HG02642 (cell line): ENCODE measurements at regions not wholly inside any gene's neighbourhood (a gene's known extent, or its start where the extent isn't known, plus 50 kb on each side); places are given as distances from the start of the nearest gene placed in this dataset.

ENCODE experiments used
- ATAC-seq: cut with Tn5 transposase; IDR thresholded peaks from one replicate; pipeline ENCODE4 v1.9.1; 2021; ENCODE audit warnings: mild to moderate bottlenecking; ENCODE audit not compliant: unreplicated experiment, poor library complexity

- ATAC-seq, result no peak
Observed at GRCh38 chr13:58151452-58151851, 519.9 kb downstream of the PCDH17 start.

GRCh38 chr13:58160980-58161379 lies 529.4 kb downstream of the PCDH17 start:
- no peak for ATAC-seq

DNA sequence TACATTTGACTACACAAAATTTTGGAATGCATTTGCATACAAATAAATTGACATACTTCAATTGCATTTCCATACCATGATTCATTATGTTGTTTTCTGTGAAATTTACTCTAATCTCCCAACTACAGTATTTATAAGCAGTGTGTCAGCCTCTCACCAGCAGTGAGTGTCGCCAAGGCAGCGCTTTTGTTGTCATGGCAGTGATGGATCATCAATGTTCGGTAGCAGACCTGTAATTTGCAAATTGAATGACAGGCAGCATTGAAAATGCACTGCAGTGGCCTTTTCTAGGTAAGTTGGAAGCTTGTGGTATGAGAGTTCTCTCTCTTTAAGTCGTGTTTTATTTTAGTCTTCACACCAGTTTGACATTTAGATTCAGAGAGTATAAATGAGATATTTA lies 534.1 kb downstream of the PCDH17 start:
- no peak for ATAC-seq

GRCh38 chr13:58181111-58181510 lies 549.6 kb downstream of the PCDH17 start:
- no peak for ATAC-seq

DNA sequence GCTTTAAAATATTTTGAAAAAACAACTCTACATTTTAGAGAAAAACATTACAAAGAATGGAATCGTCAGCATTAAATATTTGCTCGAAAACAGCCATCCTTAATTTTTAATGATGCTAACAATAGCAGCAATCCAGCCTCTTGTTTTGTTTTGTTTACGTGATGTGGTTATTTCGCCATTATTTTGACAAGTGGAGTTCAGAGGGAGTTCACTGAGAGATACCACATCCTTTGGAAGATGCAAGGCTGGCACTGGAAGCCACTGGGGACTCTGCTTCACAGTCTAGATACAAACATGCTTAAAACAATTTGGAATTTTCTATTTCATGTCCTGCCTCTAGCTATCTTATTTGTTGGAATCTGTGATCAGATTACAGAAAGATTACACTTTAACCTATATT lies 556.3 kb downstream of the PCDH17 start:
- no peak for ATAC-seq

DNA sequence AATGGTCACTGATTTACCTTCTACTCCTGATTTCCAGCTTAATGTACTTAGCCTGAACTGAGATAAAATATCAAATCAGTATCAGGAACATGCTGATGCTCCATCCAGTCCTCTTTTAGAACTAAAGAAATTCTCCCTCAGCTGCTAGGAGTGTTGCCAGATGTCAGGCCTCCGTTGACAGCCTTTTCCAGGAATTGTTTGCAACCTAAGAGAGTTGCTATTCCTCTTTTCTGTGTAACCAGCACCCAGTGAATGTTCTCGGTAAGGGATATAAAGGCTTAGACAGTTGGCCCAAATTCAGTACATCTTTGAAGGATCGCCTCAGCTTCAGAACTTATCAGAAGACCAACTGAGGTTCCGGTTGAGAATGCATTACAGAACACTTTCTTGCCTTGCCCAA lies 559.0 kb downstream of the PCDH17 start:
- no peak for ATAC-seq

DNA sequence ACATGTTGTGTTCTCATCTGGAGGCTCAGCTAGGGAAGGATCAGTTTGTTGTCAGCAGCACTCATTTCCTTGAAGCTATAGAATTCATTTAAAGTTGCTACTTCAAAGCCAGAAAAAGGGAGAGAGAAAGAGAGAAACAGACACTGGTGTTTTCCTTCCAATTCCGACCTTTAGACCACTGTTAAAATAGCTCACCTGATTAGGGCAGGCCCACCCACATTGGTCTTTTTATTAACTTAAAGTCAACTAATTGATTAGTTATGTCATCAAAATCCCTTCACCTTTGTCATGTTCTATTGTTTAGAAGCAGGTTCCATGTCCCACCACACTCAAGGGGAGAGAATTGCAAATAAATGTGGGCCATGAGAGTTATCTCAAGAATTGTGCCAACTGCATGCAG lies 560.2 kb downstream of the PCDH17 start:
- ATAC-seq, result no peak

DNA sequence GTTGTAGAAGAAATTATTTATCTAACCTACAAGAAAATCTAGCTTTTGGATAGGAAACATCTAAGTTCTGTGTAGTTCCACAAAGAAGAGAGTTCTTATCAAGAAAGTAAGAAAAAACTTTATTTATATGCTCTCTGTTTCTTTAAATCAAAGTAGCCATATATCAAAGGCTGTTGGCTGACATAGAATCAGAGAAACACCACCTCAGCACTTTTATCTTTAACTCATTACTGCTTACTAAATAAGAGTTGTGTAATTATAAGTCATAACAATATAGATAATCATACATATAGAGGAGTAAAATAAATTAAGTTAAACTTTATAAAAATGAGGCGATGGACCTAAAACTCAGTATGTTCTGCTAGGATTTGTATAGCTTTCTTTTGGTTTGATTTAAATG lies 570.6 kb downstream of the PCDH17 start:
- ATAC-seq, result no peak

DNA sequence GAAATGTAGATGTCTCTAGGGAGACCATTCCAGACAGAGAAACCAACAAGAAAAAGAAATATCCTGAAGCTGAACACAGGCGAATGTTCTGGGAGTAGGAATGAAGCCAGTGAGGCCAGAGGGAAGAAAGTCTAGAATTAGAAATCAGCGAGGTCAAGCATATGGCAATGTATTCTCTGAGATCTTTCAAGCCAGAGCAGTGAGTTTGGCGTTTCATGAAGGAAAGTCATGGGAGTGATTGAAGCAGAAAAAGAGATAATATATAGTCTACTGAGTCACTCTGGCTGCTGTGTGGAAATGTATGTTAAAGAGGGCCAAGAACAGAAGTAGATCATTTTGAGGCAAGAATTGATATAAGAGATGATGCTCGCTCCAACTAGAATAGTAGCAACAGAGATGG lies 576.0 kb downstream of the PCDH17 start:
- no peak for ATAC-seq

DNA sequence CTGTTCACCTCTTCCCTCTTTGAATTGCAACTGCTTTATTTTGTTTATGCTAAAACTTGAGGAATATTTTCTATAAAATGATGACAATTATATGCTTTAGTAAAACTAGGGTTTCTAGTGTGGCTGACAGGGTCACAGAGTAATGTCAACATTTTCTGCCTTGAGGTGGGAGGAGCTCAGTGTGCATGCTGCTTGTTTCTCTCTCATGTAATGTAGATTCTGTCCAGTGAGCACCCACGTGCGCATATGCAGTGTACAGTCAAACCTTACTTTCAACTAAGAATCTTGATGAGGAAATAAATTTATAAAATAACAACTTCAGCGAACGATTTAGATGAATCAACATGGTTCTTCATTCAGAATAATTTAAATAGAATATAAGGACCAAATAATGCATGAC lies 603.9 kb downstream of the PCDH17 start:
- ATAC-seq, result no peak

GRCh38 chr13:58238972-58239773 lies 607.6 kb downstream of the PCDH17 start:
- no peak for ATAC-seq

GRCh38 chr13:58239774-58240268 lies 608.3 kb downstream of the PCDH17 start:
- ATAC-seq, result no peak

DNA sequence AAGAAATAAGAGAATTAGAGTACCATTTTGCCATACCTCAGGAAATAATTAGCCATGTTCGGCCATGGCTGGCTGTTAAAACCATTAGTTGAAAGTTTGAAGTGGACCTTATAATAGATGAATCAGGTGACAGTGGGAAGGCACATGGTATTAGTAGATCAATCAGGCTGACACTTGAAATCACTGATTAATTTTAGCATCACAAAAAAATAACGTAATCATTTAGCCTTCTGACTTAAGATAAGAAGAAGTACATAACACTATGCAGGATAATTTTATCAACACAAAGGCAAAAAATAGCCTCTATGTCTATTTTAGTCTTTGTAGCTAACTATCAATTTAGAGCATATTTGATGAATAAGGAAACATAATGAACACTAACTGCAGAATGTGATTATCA lies 615.5 kb downstream of the PCDH17 start:
- ATAC-seq, result no peak

DNA sequence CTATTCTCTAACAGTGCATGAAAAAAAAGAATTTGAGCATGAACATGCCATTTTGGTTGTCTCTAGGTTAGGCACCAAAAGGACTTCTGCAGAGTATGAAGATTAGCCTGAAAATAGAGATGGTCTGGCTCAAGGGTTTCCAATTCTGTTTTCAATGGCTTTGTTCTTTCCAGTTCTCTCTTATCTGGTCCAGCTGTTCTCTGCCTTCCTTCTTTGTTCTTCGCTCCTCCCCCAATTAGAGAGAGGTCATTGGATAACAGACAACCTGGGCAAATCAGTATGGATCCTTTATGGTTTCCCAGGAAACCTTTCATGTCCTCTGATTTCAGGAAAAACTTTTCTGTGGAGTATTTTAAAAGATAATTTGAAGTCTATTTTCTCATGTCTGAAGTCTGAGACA lies 623.4 kb downstream of the PCDH17 start:
- ATAC-seq, result no peak

- no peak for ATAC-seq
Observed at GRCh38 chr13:58266271-58266670, 634.7 kb downstream of the PCDH17 start.

DNA sequence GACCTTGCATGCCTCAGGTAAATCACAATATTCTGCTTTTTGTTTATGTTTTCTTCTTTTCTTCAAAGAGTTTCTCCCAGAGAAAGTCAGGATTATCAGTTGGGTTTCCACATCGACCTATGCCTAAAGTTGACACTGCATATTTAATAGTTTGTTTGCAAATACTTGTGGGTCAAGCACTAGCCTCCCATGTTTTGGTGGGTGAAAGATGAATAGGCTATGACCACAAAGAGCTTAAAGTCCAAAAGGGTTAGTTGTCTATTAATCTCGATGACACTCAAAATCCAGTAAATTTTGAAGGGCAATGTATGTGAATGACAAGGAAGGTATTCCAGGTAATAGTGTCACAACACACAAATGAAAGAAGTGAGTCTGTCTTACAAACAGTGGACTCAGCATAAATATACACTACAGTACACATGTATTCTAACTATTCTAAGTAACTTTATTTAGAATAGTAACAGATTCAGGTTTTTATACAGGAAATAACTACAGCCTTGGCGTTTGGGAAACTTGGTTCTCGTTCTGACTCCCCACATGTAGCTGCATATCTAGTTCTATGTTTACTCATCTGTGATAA lies 667.1 kb downstream of the PCDH17 start:
- ATAC-seq, result no peak

- no peak for ATAC-seq
Observed at GRCh38 chr13:58300224-58300623, 668.7 kb downstream of the PCDH17 start.

DNA sequence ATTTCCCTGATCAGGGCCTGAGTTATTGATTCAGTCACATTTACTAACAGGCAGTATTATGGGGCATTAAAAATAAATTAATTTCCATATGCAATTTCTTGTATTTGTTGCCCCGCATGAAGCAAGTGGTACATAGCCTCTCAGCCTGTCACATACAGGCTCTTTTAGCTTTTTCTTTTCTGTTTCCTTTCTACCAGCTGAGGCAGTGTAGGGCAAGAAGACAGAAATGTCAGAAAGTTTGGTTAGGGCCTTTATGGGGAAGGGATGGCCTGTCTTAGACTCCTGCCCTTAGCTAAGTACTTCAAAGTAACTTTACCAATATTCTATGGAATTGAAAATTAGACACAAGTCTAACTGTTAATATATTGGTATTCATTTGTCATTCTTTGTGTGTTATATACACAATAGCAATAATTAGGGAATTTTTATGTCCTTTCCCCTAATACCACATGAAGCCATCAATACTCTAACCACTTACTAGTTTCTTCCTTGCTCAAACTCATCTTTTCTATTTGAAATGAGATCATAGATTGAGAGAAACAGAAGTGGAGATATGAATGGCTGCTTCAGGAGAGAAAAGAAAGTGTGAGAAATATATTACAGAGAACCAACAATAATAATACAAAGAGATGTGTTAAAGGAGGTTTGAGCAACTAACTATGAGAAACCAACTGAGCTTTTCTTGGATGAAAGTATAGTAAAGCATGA lies 669.6 kb downstream of the PCDH17 start:
- no peak for ATAC-seq

DNA sequence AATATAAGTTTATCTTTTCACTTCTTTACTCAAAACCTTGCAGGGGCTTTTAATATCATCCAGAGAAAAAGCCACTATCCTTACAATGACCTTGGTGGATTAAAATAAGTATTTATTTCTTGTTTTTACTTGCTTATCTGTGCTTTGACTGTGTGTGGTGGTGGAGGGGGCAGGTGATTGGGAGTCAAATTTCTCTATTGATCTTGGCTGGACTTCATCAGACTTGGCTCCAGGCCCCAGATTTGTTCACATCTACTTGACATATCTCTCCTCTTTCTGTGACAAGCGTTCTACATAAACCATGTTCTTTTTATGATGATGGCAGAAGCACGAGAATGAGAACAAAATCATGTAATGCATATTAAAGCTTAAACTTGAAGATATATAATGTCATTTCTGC lies 670.8 kb downstream of the PCDH17 start:
- no peak for ATAC-seq

GRCh38 chr13:58306062-58306461 lies 674.5 kb downstream of the PCDH17 start:
- ATAC-seq, result no peak

GRCh38 chr13:58313219-58313618 lies 681.7 kb downstream of the PCDH17 start:
- no peak for ATAC-seq
